Calu3 (cell line): ENCODE measurements at regions not wholly inside any gene's neighbourhood (a gene's known extent, or its start where the extent isn't known, plus 50 kb on each side); places are given as distances from the start of the nearest gene placed in this dataset.

Experiments
- BruUV-seq: library from RNA; stranded (reverse); fragments of 400-500 nt; replicated peaks from 2 replicates; lab custom pipeline; 2021; lab: Mats Ljungman, UMichigan
- CTCF ChIA-PET: fragments of 300-600 bp; sonication (Branson Sonifier 250); formaldehyde crosslinking; loops from one replicate; lab custom pipeline; 2022; ENCODE audit warnings: antibody characterized with exemption; lab: Charles Lee
- DNase-seq: peaks from one replicate; pipeline ENCODE4 v3.0.0; 2022
- H3K27ac Mint-ChIP-seq: one replicate; pipeline ENCODE4 v1.8.0; 2022; ENCODE audit warnings: mixed read lengths; ENCODE audit not compliant: unreplicated experiment
- H3K27me3 Mint-ChIP-seq: one replicate; pipeline ENCODE4 v1.8.0; 2022; ENCODE audit warnings: mixed read lengths; ENCODE audit not compliant: unreplicated experiment
- H3K36me3 Mint-ChIP-seq: one replicate; pipeline ENCODE4 v1.8.0; 2022; ENCODE audit warnings: mild to moderate bottlenecking, moderate library complexity, mixed read lengths; ENCODE audit not compliant: insufficient read depth, unreplicated experiment
- H3K4me1 Mint-ChIP-seq: one replicate; pipeline ENCODE4 v1.8.0; 2022; ENCODE audit warnings: mild to moderate bottlenecking, low read depth, mixed read lengths; ENCODE audit not compliant: unreplicated experiment
- H3K4me3 Mint-ChIP-seq: one replicate; pipeline ENCODE4 v1.8.0; 2022; ENCODE audit warnings: mild to moderate bottlenecking, low read depth, moderate library complexity, mixed read lengths; ENCODE audit not compliant: unreplicated experiment
- H3K9me3 Mint-ChIP-seq: one replicate; pipeline ENCODE4 v1.8.0; 2022; ENCODE audit warnings: low read depth, mixed read lengths; ENCODE audit not compliant: unreplicated experiment
- intact Hi-C: fragments of 100-400 bp; cut with micrococcal nuclease; formaldehyde crosslinking; loops from one replicate; pipeline ENCODE4 v1.10.0; 2022; ENCODE audit not compliant: unreplicated experiment
- TF ChIP-seq, protein P1 (sequence below): fragments of 200-600 bp; IDR thresholded peaks from one replicate; pipeline ENCODE4 v1.8.0; 2022; ENCODE audit warnings: antibody characterized with exemption; ENCODE audit not compliant: unreplicated experiment

DNA sequence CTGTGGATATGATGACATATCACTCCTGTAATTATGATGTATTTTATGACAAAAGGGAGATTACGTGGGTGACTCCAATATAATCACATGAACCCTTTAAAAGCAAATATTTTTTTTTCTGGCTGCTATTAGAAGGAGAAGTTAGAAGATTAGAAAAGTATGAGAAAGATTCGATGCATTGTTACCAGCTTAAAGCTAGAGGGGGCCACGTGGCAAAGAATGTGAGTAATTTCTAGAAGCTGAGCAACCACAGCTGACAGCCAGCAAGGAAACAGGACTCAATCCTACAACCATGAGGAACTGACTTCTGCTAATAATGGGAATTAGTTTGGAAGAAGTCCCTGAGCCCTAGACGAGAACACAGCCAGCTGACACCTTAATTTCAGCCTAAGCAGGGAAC lies 56.3 kb upstream of the C1orf87 start:
- no peaks in the 10 kb centered on the region for H3K9me3 Mint-ChIP-seq
- no peaks in the 10 kb centered on the region for H3K27me3 Mint-ChIP-seq
- TF ChIP-seq, protein P1, sequence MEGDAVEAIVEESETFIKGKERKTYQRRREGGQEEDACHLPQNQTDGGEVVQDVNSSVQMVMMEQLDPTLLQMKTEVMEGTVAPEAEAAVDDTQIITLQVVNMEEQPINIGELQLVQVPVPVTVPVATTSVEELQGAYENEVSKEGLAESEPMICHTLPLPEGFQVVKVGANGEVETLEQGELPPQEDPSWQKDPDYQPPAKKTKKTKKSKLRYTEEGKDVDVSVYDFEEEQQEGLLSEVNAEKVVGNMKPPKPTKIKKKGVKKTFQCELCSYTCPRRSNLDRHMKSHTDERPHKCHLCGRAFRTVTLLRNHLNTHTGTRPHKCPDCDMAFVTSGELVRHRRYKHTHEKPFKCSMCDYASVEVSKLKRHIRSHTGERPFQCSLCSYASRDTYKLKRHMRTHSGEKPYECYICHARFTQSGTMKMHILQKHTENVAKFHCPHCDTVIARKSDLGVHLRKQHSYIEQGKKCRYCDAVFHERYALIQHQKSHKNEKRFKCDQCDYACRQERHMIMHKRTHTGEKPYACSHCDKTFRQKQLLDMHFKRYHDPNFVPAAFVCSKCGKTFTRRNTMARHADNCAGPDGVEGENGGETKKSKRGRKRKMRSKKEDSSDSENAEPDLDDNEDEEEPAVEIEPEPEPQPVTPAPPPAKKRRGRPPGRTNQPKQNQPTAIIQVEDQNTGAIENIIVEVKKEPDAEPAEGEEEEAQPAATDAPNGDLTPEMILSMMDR, result no peak
- CTCF ChIA-PET, result interaction anchor here (1.1 to 1.2 kb wide), 2 partner anchors 9 to 159 kb away, joined by 3 read pairs; no protein-coding TSS in a partner anchor
- no peak for DNase-seq
- no peaks in the 10 kb centered on the region for H3K36me3 Mint-ChIP-seq
- H3K4me1 Mint-ChIP-seq, result peaks cover 14% of the 10 kb centered on the region
- H3K27ac Mint-ChIP-seq, result no peak overlapping the region
- BruUV-seq, result no TSS peak
- intact Hi-C loops, result loop anchor here (5.0 kb wide), 1 partner anchor 153 kb away; no protein-coding TSS in a partner anchor
- H3K4me3 Mint-ChIP-seq, result no peak overlapping the region

GRCh38 chr1:60126723-60127122 lies 53.2 kb upstream of the C1orf87 start:
- TF ChIP-seq, protein P1, result no peak
- no TSS peak for BruUV-seq
- Mint-ChIP-seq H3K4me3 (no peak overlapping the region), H3K27me3 (no peaks in the 10 kb centered on the region), H3K9me3 (no peaks in the 10 kb centered on the region), H3K4me1 (no peaks in the 10 kb centered on the region), H3K27ac (no peak overlapping the region), H3K36me3 (no peaks in the 10 kb centered on the region)
- intact Hi-C loops, result no loop called here
- CTCF ChIA-PET, result no interaction called here
- DNase-seq, result no peak
